ENCODE measurements at regions not wholly inside any gene's neighbourhood (a gene's known extent, or its start where the extent isn't known, plus 50 kb on each side); places are given as distances from the start of the nearest gene placed in this dataset.

DNA sequence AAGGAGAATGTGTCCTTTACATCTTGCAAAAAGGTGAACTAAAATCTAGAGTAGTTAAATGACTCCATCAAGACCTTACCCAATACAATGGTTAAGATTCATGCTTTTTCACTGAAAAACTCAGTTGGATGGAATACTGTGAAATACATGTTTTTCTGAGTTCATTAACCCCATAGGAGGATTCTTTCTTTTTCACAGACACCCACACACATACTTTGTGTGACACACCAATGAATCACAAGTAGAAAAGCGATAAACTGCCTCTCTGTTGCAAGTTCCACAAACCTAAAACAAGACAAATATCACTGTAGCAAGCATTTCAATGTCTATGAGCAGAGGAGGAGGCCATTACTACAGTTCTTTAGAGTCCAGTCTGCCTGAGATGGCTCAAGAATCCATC, 258.8 kb upstream of the CDH5 start:
- TF ChIP-seq, protein P1, sequence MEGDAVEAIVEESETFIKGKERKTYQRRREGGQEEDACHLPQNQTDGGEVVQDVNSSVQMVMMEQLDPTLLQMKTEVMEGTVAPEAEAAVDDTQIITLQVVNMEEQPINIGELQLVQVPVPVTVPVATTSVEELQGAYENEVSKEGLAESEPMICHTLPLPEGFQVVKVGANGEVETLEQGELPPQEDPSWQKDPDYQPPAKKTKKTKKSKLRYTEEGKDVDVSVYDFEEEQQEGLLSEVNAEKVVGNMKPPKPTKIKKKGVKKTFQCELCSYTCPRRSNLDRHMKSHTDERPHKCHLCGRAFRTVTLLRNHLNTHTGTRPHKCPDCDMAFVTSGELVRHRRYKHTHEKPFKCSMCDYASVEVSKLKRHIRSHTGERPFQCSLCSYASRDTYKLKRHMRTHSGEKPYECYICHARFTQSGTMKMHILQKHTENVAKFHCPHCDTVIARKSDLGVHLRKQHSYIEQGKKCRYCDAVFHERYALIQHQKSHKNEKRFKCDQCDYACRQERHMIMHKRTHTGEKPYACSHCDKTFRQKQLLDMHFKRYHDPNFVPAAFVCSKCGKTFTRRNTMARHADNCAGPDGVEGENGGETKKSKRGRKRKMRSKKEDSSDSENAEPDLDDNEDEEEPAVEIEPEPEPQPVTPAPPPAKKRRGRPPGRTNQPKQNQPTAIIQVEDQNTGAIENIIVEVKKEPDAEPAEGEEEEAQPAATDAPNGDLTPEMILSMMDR (conservative IDR thresholded peaks at IDR 0.05; ENCODE audit: low read length): no peak
- no peak for TF ChIP-seq EZH2phosphoT487 (IDR thresholded peaks at IDR 0.05; ENCODE audit: borderline replicate concordance, low read depth, low read length)
